ENCODE measurements at regions not wholly inside any gene's neighbourhood (a gene's known extent, or its start where the extent isn't known, plus 50 kb on each side); places are given as distances from the start of the nearest gene placed in this dataset.

- TF ChIP-seq RNF2 (IDR thresholded peaks at IDR 0.05; ENCODE audit: borderline replicate concordance, low read depth, low read length, missing control alignments, poor library complexity, severe bottlenecking) (no peak), JUN (IDR thresholded peaks at IDR 0.05; ENCODE audit: low read depth, low read length) (no peak), EP300 (IDR thresholded peaks at IDR 0.05; ENCODE audit: borderline replicate concordance in 1 of 2, low read depth in 2 of 2, low read length in 2 of 2) (no peak), POLR2AphosphoS5 (IDR thresholded peaks at IDR 0.05; ENCODE audit: low read depth, low read length) (no peak), TEAD4 (IDR thresholded peaks at IDR 0.05; ENCODE audit: low read depth, low read length) (no peak), BCL11A (IDR thresholded peaks at IDR 0.05; ENCODE audit: low read depth in 2 of 2, low read length in 2 of 2) (no peak), CTCF (IDR thresholded peaks at IDR 0.05; ENCODE audit: control extremely low read depth in 1 of 3, insufficient read depth in 1 of 3, low read depth in 1 of 3, low read length in 3 of 3) (no peak), CHD2 (IDR thresholded peaks at IDR 0.05; ENCODE audit: low read length) (no peak), EZH2 (IDR thresholded peaks at IDR 0.05; ENCODE audit: low read depth, low read length, severe bottlenecking) (no peak)
Observed at GRCh38 chr15:73822998-73823397, 50.4 kb upstream of the TBC1D21 start.
